A673 (cell line): ENCODE measurements at regions not wholly inside any gene's neighbourhood (a gene's known extent, or its start where the extent isn't known, plus 50 kb on each side); places are given as distances from the start of the nearest gene placed in this dataset.

ENCODE experiments used
- BruUV-seq: library from RNA; stranded (reverse); fragments of 400-500 nt; replicated peaks from 2 replicates; lab custom pipeline; 2021; lab: Mats Ljungman, UMichigan
- CTCF ChIA-PET: fragments of 300-600 bp; sonication (Branson Sonifier 250); formaldehyde crosslinking; loops from one replicate; lab custom pipeline; 2022; ENCODE audit warnings: antibody characterized with exemption; lab: Charles Lee
- POLR2A ChIA-PET: fragments of 300-600 bp; sonication (Branson Sonifier 250); formaldehyde crosslinking; loops from one replicate; lab custom pipeline; 2022; ENCODE audit warnings: antibody characterized with exemption; ENCODE audit not compliant: low non-redundant PET; lab: Charles Lee
- DNase-seq: peaks from one replicate; pipeline ENCODE4 v3.0.0-alpha.2; 2015; ENCODE audit warnings: low spot score
- H3K27ac ChIP-seq: fragments of 200-600 bp; sonication (generic); 2 replicates; pipeline ENCODE4 v1.5.1; 2016; ENCODE audit warnings: mixed run types, low read depth, mild to moderate bottlenecking, mixed read lengths, antibody characterized with exemption, low read length; ENCODE audit not compliant: poor library complexity, severe bottlenecking
- H3K27me3 ChIP-seq: fragments of 200-600 bp; sonication (generic); replicated peaks from 2 replicates; pipeline ENCODE4 v1.6.1; 2017; ENCODE audit warnings: mixed run types, low read depth, mild to moderate bottlenecking, mixed read lengths, antibody characterized with exemption, low read length; ENCODE audit not compliant: insufficient read depth, poor library complexity
- H3K36me3 ChIP-seq: fragments of 200-600 bp; sonication (generic); 2 replicates; pipeline ENCODE4 v1.6.1; 2016; ENCODE audit warnings: mixed run types, mild to moderate bottlenecking, mixed read lengths, antibody characterized with exemption, low read length; ENCODE audit not compliant: insufficient read depth, poor library complexity, severe bottlenecking
- H3K4me1 ChIP-seq: fragments of 200-600 bp; sonication (generic); 2 replicates; pipeline ENCODE4 v1.6.1; 2017; ENCODE audit warnings: mixed run types, mild to moderate bottlenecking, mixed read lengths, antibody characterized with exemption, low read length; ENCODE audit not compliant: insufficient read depth, poor library complexity, severe bottlenecking
- H3K4me3 ChIP-seq: fragments of 200-600 bp; sonication (generic); 2 replicates; pipeline ENCODE4 v1.5.1; 2016; ENCODE audit warnings: low read depth, mixed run types, mild to moderate bottlenecking, mixed read lengths, low read length; ENCODE audit not compliant: poor library complexity, severe bottlenecking
- H3K9me3 ChIP-seq: fragments of 200-600 bp; sonication (generic); 2 replicates; pipeline ENCODE4 v1.6.1; 2016; ENCODE audit warnings: mixed run types, low read depth, mild to moderate bottlenecking, mixed read lengths, antibody characterized with exemption, low read length; ENCODE audit not compliant: poor library complexity, severe bottlenecking
- EZH2 ChIP-seq: fragments of 200-600 bp; sonication (generic); IDR thresholded peaks from 2 replicates; pipeline ENCODE4 v1.6.1; 2017; ENCODE audit warnings: borderline replicate concordance, low read depth, mild to moderate bottlenecking, mixed read lengths, antibody characterized with exemption, low read length; ENCODE audit not compliant: poor library complexity, severe bottlenecking
- intact Hi-C: fragments of 100-400 bp; cut with micrococcal nuclease; formaldehyde crosslinking; loops from one replicate; pipeline ENCODE4 v1.10.0; 2022; ENCODE audit not compliant: unreplicated experiment
- TF ChIP-seq, protein P1 (sequence below): fragments of 300-800, 200-600 bp; sonication (generic); conservative IDR thresholded peaks from 2 replicates; pipeline ENCODE4 v1.5.1; 2017; ENCODE audit warnings: low read depth, mild to moderate bottlenecking, antibody characterized with exemption, low read length, moderate library complexity, mixed read lengths

DNA sequence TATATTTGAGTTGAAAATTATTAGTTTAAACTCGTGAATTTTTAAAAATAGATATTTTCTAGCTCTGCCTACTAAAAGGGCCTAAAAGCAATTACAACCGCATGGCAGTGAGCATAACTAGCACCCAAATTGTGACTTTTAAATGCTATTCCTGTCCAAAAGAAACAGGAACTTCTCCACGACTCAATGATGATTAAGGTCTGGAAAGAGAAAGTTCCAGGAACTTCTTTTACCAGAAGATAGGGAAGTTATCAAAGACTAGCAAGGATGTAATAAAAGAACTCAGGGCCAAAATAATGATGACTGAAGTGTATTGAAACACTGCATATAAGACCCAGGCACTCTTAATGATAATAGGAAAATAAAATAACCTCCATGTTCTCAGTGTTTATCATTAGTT is 313.0 kb downstream of the PLPP3 start:
- intact Hi-C loops, result no loop called here
- POLR2A ChIA-PET, result no interaction called here
- no peak for DNase-seq

DNA sequence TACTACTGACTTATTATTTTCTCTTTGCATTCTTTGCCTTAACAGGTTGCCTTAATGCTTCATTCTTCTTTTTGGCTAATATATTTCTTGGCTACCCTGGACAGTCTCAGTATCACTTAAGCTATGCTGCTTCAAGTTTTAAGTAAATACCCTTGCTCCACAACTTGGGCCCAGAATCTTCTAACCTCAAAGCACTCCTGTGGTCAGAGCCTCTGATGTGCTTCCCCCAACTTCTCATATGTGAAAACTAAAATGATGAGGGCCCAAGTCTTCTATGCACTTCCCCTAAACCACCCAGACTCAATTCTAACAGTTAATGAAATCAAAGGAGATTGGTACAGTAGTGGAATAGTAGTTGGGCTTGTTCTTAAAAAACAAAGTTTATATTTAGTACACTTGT is 314.1 kb downstream of the PLPP3 start:
- CTCF ChIA-PET, result no interaction called here
- no peak overlapping the region for H3K4me3 ChIP-seq
- H3K36me3 ChIP-seq, result no peaks in the 10 kb centered on the region
- TF ChIP-seq EZH2, result no peak
- TF ChIP-seq, protein P1, sequence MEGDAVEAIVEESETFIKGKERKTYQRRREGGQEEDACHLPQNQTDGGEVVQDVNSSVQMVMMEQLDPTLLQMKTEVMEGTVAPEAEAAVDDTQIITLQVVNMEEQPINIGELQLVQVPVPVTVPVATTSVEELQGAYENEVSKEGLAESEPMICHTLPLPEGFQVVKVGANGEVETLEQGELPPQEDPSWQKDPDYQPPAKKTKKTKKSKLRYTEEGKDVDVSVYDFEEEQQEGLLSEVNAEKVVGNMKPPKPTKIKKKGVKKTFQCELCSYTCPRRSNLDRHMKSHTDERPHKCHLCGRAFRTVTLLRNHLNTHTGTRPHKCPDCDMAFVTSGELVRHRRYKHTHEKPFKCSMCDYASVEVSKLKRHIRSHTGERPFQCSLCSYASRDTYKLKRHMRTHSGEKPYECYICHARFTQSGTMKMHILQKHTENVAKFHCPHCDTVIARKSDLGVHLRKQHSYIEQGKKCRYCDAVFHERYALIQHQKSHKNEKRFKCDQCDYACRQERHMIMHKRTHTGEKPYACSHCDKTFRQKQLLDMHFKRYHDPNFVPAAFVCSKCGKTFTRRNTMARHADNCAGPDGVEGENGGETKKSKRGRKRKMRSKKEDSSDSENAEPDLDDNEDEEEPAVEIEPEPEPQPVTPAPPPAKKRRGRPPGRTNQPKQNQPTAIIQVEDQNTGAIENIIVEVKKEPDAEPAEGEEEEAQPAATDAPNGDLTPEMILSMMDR, result no peak
- POLR2A ChIA-PET, result no interaction called here
- no peaks in the 10 kb centered on the region for H3K9me3 ChIP-seq
- H3K27me3 ChIP-seq, result peaks cover 5% of the 10 kb centered on the region
- BruUV-seq, result no TSS peak
- intact Hi-C loops, result no loop called here
- no peak for DNase-seq
- no peak overlapping the region for H3K27ac ChIP-seq
- H3K4me1 ChIP-seq, result no peaks in the 10 kb centered on the region

More for the DNA sequence above, 313.0 kb downstream of the PLPP3 start:
- Histone ChIP-seq H3K27ac (no peak overlapping the region), H3K9me3 (no peaks in the 10 kb centered on the region), H3K27me3 (peaks cover 5% of the 10 kb centered on the region), H3K36me3 (no peaks in the 10 kb centered on the region), H3K4me1 (no peaks in the 10 kb centered on the region), H3K4me3 (no peak overlapping the region)
- CTCF ChIA-PET, result no interaction called here
- BruUV-seq, result no TSS peak
- TF ChIP-seq, protein P1, result no peak
- no peak for TF ChIP-seq EZH2

DNA sequence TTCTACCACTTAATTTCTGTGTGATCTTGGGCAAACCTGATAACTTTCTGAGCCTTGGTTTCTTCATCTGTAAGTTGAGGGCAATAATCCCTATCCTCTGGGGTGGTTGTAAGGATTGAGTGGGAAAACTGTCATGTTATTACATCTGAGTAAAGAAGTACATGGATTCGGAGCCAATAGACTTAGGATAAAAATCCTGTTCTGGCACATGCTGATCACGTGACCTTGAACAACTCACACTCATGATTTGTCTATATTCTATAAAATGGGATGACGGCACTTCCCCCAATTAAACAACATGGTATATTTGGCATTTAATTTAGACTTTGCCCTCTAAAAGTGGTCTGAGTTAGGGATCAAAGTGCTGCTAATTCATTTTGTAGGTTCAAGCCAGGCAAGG is 315.5 kb downstream of the PLPP3 start:
- peaks cover 5% of the 10 kb centered on the region for H3K27me3 ChIP-seq
- no peaks in the 10 kb centered on the region for H3K36me3 ChIP-seq
- intact Hi-C loops, result no loop called here
- no peaks in the 10 kb centered on the region for H3K4me1 ChIP-seq
- no peaks in the 10 kb centered on the region for H3K9me3 ChIP-seq
- TF ChIP-seq, protein P1, result no peak
- TF ChIP-seq EZH2, result no peak
- BruUV-seq, result no TSS peak
- no peak overlapping the region for H3K4me3 ChIP-seq
- ChIA-PET POLR2A (no interaction called here), CTCF (no interaction called here)
- DNase-seq, result no peak
- no peak overlapping the region for H3K27ac ChIP-seq
